ENCODE measurements at regions not wholly inside any gene's neighbourhood (a gene's known extent, or its start where the extent isn't known, plus 50 kb on each side); places are given as distances from the start of the nearest gene placed in this dataset.

GRCh38 chr4:181647396-181648147 lies 595.6 kb upstream of the TENM3 start:
- DNase-seq (ENCODE audit: extremely low spot score) = no peak
- H3K36me3 ChIP-seq = no peaks in the 10 kb centered on the region
- TF ChIP-seq CTCF (IDR thresholded peaks at IDR 0.05) (no peak), POLR2AphosphoS5 (IDR thresholded peaks at IDR 0.05) (no peak), POLR2A (IDR thresholded peaks at IDR 0.05; ENCODE audit: low read depth) (no peak), EP300 (IDR thresholded peaks at IDR 0.05) (no peak)
- H3K27me3 ChIP-seq = peaks cover 0 to 6% (median 0%) of the 10 kb centered on the region in 4 donors
- H3K4me3 ChIP-seq = no peak overlapping the region
- H3K27ac ChIP-seq (replicated peaks in 1 of 4) = no peak overlapping the region
- H3K4me1 ChIP-seq = no peaks in the 10 kb centered on the region
- peaks cover 0 to 6% (median 0%) of the 10 kb centered on the region in 4 donors for H3K9me3 ChIP-seq
- intact Hi-C loops (cut with DNase I) = no loop called here
- whole genome bisulfite sequencing = 39% methylated on average over 19 of the region's 19 CpGs

- Histone ChIP-seq H3K9me3 (no peaks in the 10 kb centered on the region), H3K27me3 (peaks cover 0 to 2% (median 0%) of the 10 kb centered on the region in 4 donors), H3K36me3 (no peaks in the 10 kb centered on the region), H3K4me3 (no peak overlapping the region), H3K27ac (replicated peaks in 1 of 4) (no peak overlapping the region), H3K4me1 (no peaks in the 10 kb centered on the region)
- no peak for DNase-seq (ENCODE audit: extremely low spot score)
- intact Hi-C loops (cut with DNase I) = no loop called here
- no peak for TF ChIP-seq CTCF (IDR thresholded peaks at IDR 0.05)
- no peak for TF ChIP-seq EP300 (IDR thresholded peaks at IDR 0.05)
- TF ChIP-seq POLR2A (IDR thresholded peaks at IDR 0.05; ENCODE audit: low read depth) = no peak
- TF ChIP-seq POLR2AphosphoS5 (IDR thresholded peaks at IDR 0.05) = no peak
- WGBS = 73% methylated on average over 4 of the region's 4 CpGs
Measured at GRCh38 chr4:181650033-181650825, 593.0 kb upstream of the TENM3 start.

- 91% methylated on average over 5 of the region's 5 CpGs for WGBS
- H3K9me3 ChIP-seq = no peaks in the 10 kb centered on the region
- no peaks in the 10 kb centered on the region for H3K36me3 ChIP-seq
- TF ChIP-seq EP300 (IDR thresholded peaks at IDR 0.05) = no peak
- no peak for TF ChIP-seq POLR2A (IDR thresholded peaks at IDR 0.05; ENCODE audit: low read depth)
- TF ChIP-seq CTCF (IDR thresholded peaks at IDR 0.05) = no peak
- TF ChIP-seq POLR2AphosphoS5 (IDR thresholded peaks at IDR 0.05) = no peak
- DNase-seq (ENCODE audit: extremely low spot score) = no peak
- H3K27me3 ChIP-seq = no peaks in the 10 kb centered on the region
- H3K4me1 ChIP-seq = no peaks in the 10 kb centered on the region
- no peak overlapping the region for H3K4me3 ChIP-seq
- no peak overlapping the region for H3K27ac ChIP-seq (replicated peaks in 1 of 4)
- intact Hi-C loops (cut with DNase I) = no loop called here
Measured at GRCh38 chr4:181656748-181657147, 586.5 kb upstream of the TENM3 start.

GRCh38 chr4:181659202-181659601 lies 584.0 kb upstream of the TENM3 start:
- no peak overlapping the region for H3K27ac ChIP-seq (replicated peaks in 1 of 4)
- H3K4me3 ChIP-seq = no peak overlapping the region
- intact Hi-C loops (cut with DNase I) = no loop called here

More at GRCh38 chr4:181659202-181659601, 584.0 kb upstream of the TENM3 start:
- WGBS = 64% methylated on average over 3 of the region's 3 CpGs
- TF ChIP-seq CTCF (IDR thresholded peaks at IDR 0.05) (no peak), EP300 (IDR thresholded peaks at IDR 0.05) (no peak), POLR2A (IDR thresholded peaks at IDR 0.05; ENCODE audit: low read depth) (no peak)
- no peak for DNase-seq (ENCODE audit: extremely low spot score)
- no peaks in the 10 kb centered on the region for H3K9me3 ChIP-seq
- H3K36me3 ChIP-seq = no peaks in the 10 kb centered on the region
- no peaks in the 10 kb centered on the region for H3K27me3 ChIP-seq
- H3K4me1 ChIP-seq = peaks cover 0 to 5% (median 0%) of the 10 kb centered on the region in 4 donors

Data from esophagus muscularis mucosa (tissue), 4 donors.